GM19438 (cell line): ENCODE measurements at regions not wholly inside any gene's neighbourhood (a gene's known extent, or its start where the extent isn't known, plus 50 kb on each side); places are given as distances from the start of the nearest gene placed in this dataset.
"Not testable (repeated sequence)": the region's sequence is repeated elsewhere in the genome, so short reads cannot be mapped to it uniquely, and the experiment has no call there.

Experiments used
- ATAC-seq: cut with Tn5 transposase; IDR thresholded peaks from one replicate; pipeline ENCODE4 v1.9.1; 2021; ENCODE audit warnings: low read depth; ENCODE audit not compliant: unreplicated experiment

GRCh38 chr6:137968455-137968804, 101.4 kb downstream of the TNFAIP3 start:
- no peak for ATAC-seq

GRCh38 chr6:137968901-137969300, 101.8 kb downstream of the TNFAIP3 start:
- ATAC-seq: no peak

GRCh38 chr6:137969874-137970273, 102.8 kb downstream of the TNFAIP3 start:
- no peak for ATAC-seq

GRCh38 chr6:137970368-137970767, 103.3 kb downstream of the TNFAIP3 start:
- ATAC-seq: no peak

GRCh38 chr6:137973201-137973600, 106.1 kb downstream of the TNFAIP3 start:
- no peak for ATAC-seq

GRCh38 chr6:137975188-137975940, 108.3 kb downstream of the TNFAIP3 start:
- ATAC-seq: peak; percentile 45

GRCh38 chr6:137976430-137976829, 109.4 kb downstream of the TNFAIP3 start:
- no peak for ATAC-seq

- no peak for ATAC-seq
Observed at GRCh38 chr6:137977206-137977605, 110.1 kb downstream of the TNFAIP3 start.

- ATAC-seq: no peak
Observed at GRCh38 chr6:137977814-137978213, 110.8 kb downstream of the TNFAIP3 start.

GRCh38 chr6:137978252-137978896, 111.3 kb downstream of the TNFAIP3 start:
- no peak for ATAC-seq

- not testable (repeated sequence) for ATAC-seq
Observed at GRCh38 chr6:137979263-137979662, 112.2 kb downstream of the TNFAIP3 start.

- ATAC-seq: no peak
Observed at GRCh38 chr6:137980777-137981176, 113.7 kb downstream of the TNFAIP3 start.

GRCh38 chr6:137981758-137982157, 114.7 kb downstream of the TNFAIP3 start:
- no peak for ATAC-seq

GRCh38 chr6:137982418-137983189, 115.5 kb downstream of the TNFAIP3 start:
- no peak for ATAC-seq

- no peak for ATAC-seq
Observed at GRCh38 chr6:137983269-137983668, 116.2 kb downstream of the TNFAIP3 start.

- no peak for ATAC-seq
Observed at GRCh38 chr6:137989664-137990063, 117.6 kb downstream of the PERP start.

- ATAC-seq: no peak
Observed at GRCh38 chr6:137995371-137995770, 111.8 kb downstream of the PERP start.

- ATAC-seq: no peak
Observed at GRCh38 chr6:137998461-137999019, 108.7 kb downstream of the PERP start.

GRCh38 chr6:137999815-138000214, 107.4 kb downstream of the PERP start:
- no peak for ATAC-seq

- no peak for ATAC-seq
Observed at GRCh38 chr6:138000941-138001340, 106.3 kb downstream of the PERP start.

- ATAC-seq: no peak
Observed at GRCh38 chr6:138001750-138002349, 105.4 kb downstream of the PERP start.
